ENCODE measurements at regions not wholly inside any gene's neighbourhood (a gene's known extent, or its start where the extent isn't known, plus 50 kb on each side); places are given as distances from the start of the nearest gene placed in this dataset.

- TF ChIP-seq, protein P1, sequence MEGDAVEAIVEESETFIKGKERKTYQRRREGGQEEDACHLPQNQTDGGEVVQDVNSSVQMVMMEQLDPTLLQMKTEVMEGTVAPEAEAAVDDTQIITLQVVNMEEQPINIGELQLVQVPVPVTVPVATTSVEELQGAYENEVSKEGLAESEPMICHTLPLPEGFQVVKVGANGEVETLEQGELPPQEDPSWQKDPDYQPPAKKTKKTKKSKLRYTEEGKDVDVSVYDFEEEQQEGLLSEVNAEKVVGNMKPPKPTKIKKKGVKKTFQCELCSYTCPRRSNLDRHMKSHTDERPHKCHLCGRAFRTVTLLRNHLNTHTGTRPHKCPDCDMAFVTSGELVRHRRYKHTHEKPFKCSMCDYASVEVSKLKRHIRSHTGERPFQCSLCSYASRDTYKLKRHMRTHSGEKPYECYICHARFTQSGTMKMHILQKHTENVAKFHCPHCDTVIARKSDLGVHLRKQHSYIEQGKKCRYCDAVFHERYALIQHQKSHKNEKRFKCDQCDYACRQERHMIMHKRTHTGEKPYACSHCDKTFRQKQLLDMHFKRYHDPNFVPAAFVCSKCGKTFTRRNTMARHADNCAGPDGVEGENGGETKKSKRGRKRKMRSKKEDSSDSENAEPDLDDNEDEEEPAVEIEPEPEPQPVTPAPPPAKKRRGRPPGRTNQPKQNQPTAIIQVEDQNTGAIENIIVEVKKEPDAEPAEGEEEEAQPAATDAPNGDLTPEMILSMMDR (IDR thresholded peaks at IDR 0.05; ENCODE audit: control insufficient read depth, insufficient read depth, low read depth, low read length, missing control alignments): no peak
- DNase-seq (ENCODE audit: low read depth): no peak
- no peak overlapping the region for H3K4me3 ChIP-seq (ENCODE audit: control insufficient read depth, low read depth, low read length)
These were observed 282.9 kb upstream of the SPRED2 start for GRCh38 chr2:65715323-65715722.

GRCh38 chr2:65714866-65715265 lies 282.5 kb upstream of the SPRED2 start:
- TF ChIP-seq, protein P1 (IDR thresholded peaks at IDR 0.05; ENCODE audit: control insufficient read depth, insufficient read depth, low read depth, low read length, missing control alignments): no peak

DNA sequence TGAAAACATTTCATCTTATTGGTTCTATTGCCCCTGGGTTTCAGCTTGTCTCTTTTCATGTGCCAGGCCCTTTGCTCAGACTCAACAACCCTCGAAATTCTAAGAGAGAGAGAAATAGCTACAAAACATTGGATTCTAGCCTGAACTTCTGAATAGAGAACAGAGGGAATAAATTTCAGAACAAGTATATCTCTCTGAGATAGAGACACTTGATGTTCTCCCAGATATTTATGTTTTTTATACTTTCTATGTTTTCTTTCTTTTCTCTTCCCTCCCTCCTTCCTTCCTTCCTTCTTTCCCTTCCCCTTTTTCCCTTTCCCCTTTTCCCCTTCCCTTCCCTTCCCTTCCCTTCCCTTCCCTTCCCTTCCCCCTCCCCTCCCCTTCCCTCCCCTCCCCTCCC lies 279.5 kb upstream of the SPRED2 start:
- no peak overlapping the region for H3K4me3 ChIP-seq (ENCODE audit: control insufficient read depth, low read depth, low read length)
- TF ChIP-seq, protein P1 (IDR thresholded peaks at IDR 0.05; ENCODE audit: control insufficient read depth, insufficient read depth, low read depth, low read length, missing control alignments): no peak
- DNase-seq (ENCODE audit: low read depth): no peak

More at GRCh38 chr2:65714866-65715265, 282.5 kb upstream of the SPRED2 start:
- H3K4me3 ChIP-seq (ENCODE audit: control insufficient read depth, low read depth, low read length): no peak overlapping the region
- DNase-seq (ENCODE audit: low read depth): no peak

GRCh38 chr2:65710779-65711295 lies 278.4 kb upstream of the SPRED2 start:
- no peak overlapping the region for H3K4me3 ChIP-seq (ENCODE audit: control insufficient read depth, low read depth, low read length)
- DNase-seq (ENCODE audit: low read depth): no peak
- TF ChIP-seq, protein P1 (IDR thresholded peaks at IDR 0.05; ENCODE audit: control insufficient read depth, insufficient read depth, low read depth, low read length, missing control alignments): peak; percentile 42

DNA sequence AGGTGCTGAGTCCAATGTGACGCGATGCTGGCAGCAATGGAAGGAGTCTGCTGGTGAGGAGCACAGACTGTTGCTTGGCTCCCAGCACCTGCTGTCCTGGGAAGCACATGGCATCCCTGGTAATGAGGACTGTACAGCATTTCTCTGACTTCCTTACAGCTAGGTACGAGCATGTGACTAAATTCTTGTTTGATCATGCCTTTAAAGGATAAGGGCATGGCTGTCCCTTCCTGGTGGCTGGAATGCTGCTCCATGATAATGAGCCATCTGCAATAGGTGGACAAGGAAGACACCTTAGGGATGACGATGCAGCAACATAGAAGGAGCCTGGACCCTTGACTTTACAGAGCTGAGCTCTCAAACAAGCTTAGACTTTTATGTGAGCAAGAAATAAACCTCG lies 278.0 kb upstream of the SPRED2 start:
- no peak for DNase-seq (ENCODE audit: low read depth)
- TF ChIP-seq, protein P1 (IDR thresholded peaks at IDR 0.05; ENCODE audit: control insufficient read depth, insufficient read depth, low read depth, low read length, missing control alignments): no peak

DNA sequence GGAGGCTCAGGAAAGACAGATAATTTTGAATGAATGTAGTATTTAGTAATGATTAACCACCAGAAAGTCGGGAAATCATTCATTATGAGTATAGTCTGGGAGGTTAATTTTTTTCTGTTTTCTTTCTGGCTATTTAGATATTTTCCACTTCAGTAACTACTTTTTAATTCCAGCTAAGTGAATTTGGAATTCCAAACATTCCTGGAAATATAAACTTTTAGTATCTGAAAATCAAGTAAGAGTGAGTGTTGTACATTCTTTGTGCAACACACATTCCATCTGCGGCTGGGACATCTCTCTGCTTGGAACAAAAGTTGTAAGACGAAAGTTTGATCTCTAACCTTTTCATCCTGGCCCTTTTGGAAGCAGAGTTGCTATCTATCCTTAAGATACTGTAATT lies 275.7 kb upstream of the SPRED2 start:
- TF ChIP-seq, protein P1 (IDR thresholded peaks at IDR 0.05; ENCODE audit: control insufficient read depth, insufficient read depth, low read depth, low read length, missing control alignments): no peak
- no peak for DNase-seq (ENCODE audit: low read depth)
- no peak overlapping the region for H3K4me3 ChIP-seq (ENCODE audit: control insufficient read depth, low read depth, low read length)

More for the DNA sequence above, 278.0 kb upstream of the SPRED2 start:
- H3K4me3 ChIP-seq (ENCODE audit: control insufficient read depth, low read depth, low read length): no peak overlapping the region

GRCh38 chr2:65706411-65706810 lies 274.0 kb upstream of the SPRED2 start:
- TF ChIP-seq, protein P1 (IDR thresholded peaks at IDR 0.05; ENCODE audit: control insufficient read depth, insufficient read depth, low read depth, low read length, missing control alignments): no peak
- no peak for DNase-seq (ENCODE audit: low read depth)
- no peak overlapping the region for H3K4me3 ChIP-seq (ENCODE audit: control insufficient read depth, low read depth, low read length)
